OCI-LY1 (cell line): ENCODE measurements at regions not wholly inside any gene's neighbourhood (a gene's known extent, or its start where the extent isn't known, plus 50 kb on each side); places are given as distances from the start of the nearest gene placed in this dataset.
"Not testable (repeated sequence)": the region's sequence is repeated elsewhere in the genome, so short reads cannot be mapped to it uniquely, and the experiment has no call there.

Source experiments
- H2AFZ ChIP-seq: fragments of 200-600 bp; sonication (generic), shearing (Covaris generic); 2 replicates; pipeline ENCODE4 v1.6.0; 2014; ENCODE audit warnings: antibody characterized with exemption, mild to moderate bottlenecking, low read length
- H3F3A ChIP-seq: fragments of 200-600 bp; sonication (generic), shearing (Covaris generic); 2 replicates; pipeline ENCODE4 v1.6.0; 2014; ENCODE audit warnings: mild to moderate bottlenecking, antibody characterized with exemption, low read length, moderate library complexity; ENCODE audit not compliant: insufficient read depth
- H3K27ac ChIP-seq: fragments of 200-600 bp; sonication (generic); 2 replicates; pipeline ENCODE4 v1.5.1; 2014; ENCODE audit warnings: low read length, mixed run types, mild to moderate bottlenecking, low read depth; ENCODE audit not compliant: poor library complexity, severe bottlenecking
- H3K27me3 ChIP-seq: fragments of 200-600 bp; sonication (generic); 2 replicates; pipeline ENCODE4 v1.6.0; 2014; ENCODE audit warnings: antibody characterized with exemption, mild to moderate bottlenecking, low read length, moderate library complexity; ENCODE audit not compliant: insufficient read depth
- H3K36me3 ChIP-seq: fragments of 200-600 bp; sonication (generic); 2 replicates; pipeline ENCODE4 v1.6.1; 2014; ENCODE audit warnings: mild to moderate bottlenecking, antibody characterized with exemption, low read length, moderate library complexity, mixed read lengths; ENCODE audit not compliant: insufficient read depth
- H3K4me1 ChIP-seq: fragments of 200-600 bp; sonication (generic); 2 replicates; pipeline ENCODE4 v1.5.1; 2014; ENCODE audit warnings: mild to moderate bottlenecking, low read length, moderate library complexity; ENCODE audit not compliant: insufficient read depth, severe bottlenecking
- H3K4me2 ChIP-seq: fragments of 200-600 bp; sonication (generic), shearing (Covaris generic); 2 replicates; pipeline ENCODE4 v1.6.1; 2014; ENCODE audit warnings: low read length
- H3K4me3 ChIP-seq: fragments of 200-600 bp; sonication (generic); 2 replicates; pipeline ENCODE4 v1.5.1; 2014; ENCODE audit warnings: low read length, low read depth, mild to moderate bottlenecking, mixed read lengths; ENCODE audit not compliant: poor library complexity, severe bottlenecking
- H3K79me2 ChIP-seq: fragments of 200-600 bp; shearing (Covaris generic); 2 replicates; pipeline ENCODE4 v1.6.1; 2016; ENCODE audit warnings: mixed run types, low read length, mixed read lengths; ENCODE audit not compliant: insufficient read depth
- H3K9ac ChIP-seq: fragments of 200-600 bp; sonication (generic), shearing (Covaris generic); 2 replicates; pipeline ENCODE4 v1.6.1; 2014; ENCODE audit warnings: mild to moderate bottlenecking, low read length, mixed read lengths
- H3K9me2 ChIP-seq: fragments of 200-600 bp; sonication (generic), shearing (Covaris generic); 2 replicates; pipeline ENCODE4 v1.6.1; 2014; ENCODE audit warnings: low read depth, mild to moderate bottlenecking, low read length, mixed read lengths
- H3K9me3 ChIP-seq: fragments of 200-600 bp; shearing (Covaris generic); 2 replicates; pipeline ENCODE4 v1.6.1; 2014; ENCODE audit warnings: low read length, mixed read lengths
- H4K20me1 ChIP-seq: fragments of 200-600 bp; sonication (generic), shearing (Covaris generic); 2 replicates; pipeline ENCODE4 v1.6.0; 2016; ENCODE audit warnings: mild to moderate bottlenecking, low read length; ENCODE audit not compliant: insufficient read depth
- CTCF ChIP-seq: fragments of 200-600 bp; sonication (generic), shearing (Covaris generic); IDR thresholded peaks from 2 replicates; pipeline ENCODE4 v1.5.1; 2017; ENCODE audit warnings: mild to moderate bottlenecking, antibody characterized with exemption, low read length, moderate library complexity, mixed read lengths
- EZH2 ChIP-seq: fragments of 200-600 bp; sonication (generic), shearing (Covaris generic); IDR thresholded peaks from 2 replicates; pipeline ENCODE4 v1.8.0; 2017; ENCODE audit warnings: borderline replicate concordance, mixed run types, mild to moderate bottlenecking, antibody characterized with exemption, low read length, moderate library complexity, mixed read lengths

- Histone ChIP-seq H3K27ac (no peak overlapping the region), H3K36me3 (no peaks in the 10 kb centered on the region), H2AFZ (no peak overlapping the region), H3K4me2 (no peak overlapping the region), H3K9me3 (no peaks in the 10 kb centered on the region), H3K79me2 (no peaks in the 10 kb centered on the region), H3K9me2 (no peaks in the 10 kb centered on the region), H3K4me3 (no peak overlapping the region), H3K27me3 (no peaks in the 10 kb centered on the region), H4K20me1 (no peaks in the 10 kb centered on the region), H3K4me1 (no peaks in the 10 kb centered on the region), H3F3A (no peaks in the 10 kb centered on the region), H3K9ac (no peak overlapping the region)
- TF ChIP-seq EZH2 (no peak), CTCF (no peak)
Observed at GRCh38 chr11:42947405-42947804, 364.4 kb upstream of the API5 start.

GRCh38 chr11:42949738-42950376 lies 361.9 kb upstream of the API5 start:
- H3K36me3 ChIP-seq, H3K27ac ChIP-seq, H3K4me1 ChIP-seq, H3K4me3 ChIP-seq, H3K27me3 ChIP-seq, H3K79me2 ChIP-seq, H3K9me3 ChIP-seq, H3K9me2 ChIP-seq, H4K20me1 ChIP-seq, H3F3A ChIP-seq, H3K9ac ChIP-seq, H3K4me2 ChIP-seq, H2AFZ ChIP-seq: not testable (repeated sequence)

- TF ChIP-seq CTCF (no peak), EZH2 (no peak)
Observed at GRCh38 chr11:42951266-42951665, 360.5 kb upstream of the API5 start.

GRCh38 chr11:42957831-42958230 lies 354.0 kb upstream of the API5 start:
- no peak overlapping the region for H2AFZ ChIP-seq
- no peaks in the 10 kb centered on the region for H4K20me1 ChIP-seq
- no peak overlapping the region for H3K27ac ChIP-seq
- H3K4me2 ChIP-seq: no peak overlapping the region
- no peaks in the 10 kb centered on the region for H3K36me3 ChIP-seq
- no peaks in the 10 kb centered on the region for H3K9me3 ChIP-seq
- H3K9ac ChIP-seq: no peak overlapping the region
- no peaks in the 10 kb centered on the region for H3K79me2 ChIP-seq
- TF ChIP-seq EZH2 (no peak), CTCF (no peak)
- H3K4me3 ChIP-seq: no peak overlapping the region
- no peaks in the 10 kb centered on the region for H3K4me1 ChIP-seq
- no peaks in the 10 kb centered on the region for H3F3A ChIP-seq
- no peaks in the 10 kb centered on the region for H3K9me2 ChIP-seq
- H3K27me3 ChIP-seq: no peaks in the 10 kb centered on the region

More at GRCh38 chr11:42951266-42951665, 360.5 kb upstream of the API5 start:
- H3F3A ChIP-seq: no peaks in the 10 kb centered on the region
- H3K9ac ChIP-seq: no peak overlapping the region
- no peaks in the 10 kb centered on the region for H3K27me3 ChIP-seq
- H3K27ac ChIP-seq: no peak overlapping the region
- H3K79me2 ChIP-seq: no peaks in the 10 kb centered on the region
- H3K36me3 ChIP-seq: no peaks in the 10 kb centered on the region
- H3K9me3 ChIP-seq: no peaks in the 10 kb centered on the region
- H2AFZ ChIP-seq: no peak overlapping the region
- H4K20me1 ChIP-seq: no peaks in the 10 kb centered on the region
- H3K9me2 ChIP-seq: no peaks in the 10 kb centered on the region
- H3K4me3 ChIP-seq: no peak overlapping the region
- H3K4me2 ChIP-seq: no peak overlapping the region
- no peaks in the 10 kb centered on the region for H3K4me1 ChIP-seq
